H9 (cell line): ENCODE measurements at regions not wholly inside any gene's neighbourhood (a gene's known extent, or its start where the extent isn't known, plus 50 kb on each side); places are given as distances from the start of the nearest gene placed in this dataset.

Experiments used
- DNase-seq: peaks from one replicate; pipeline ENCODE4 v3.0.0-alpha.2; 2017
- H2AFZ ChIP-seq: one replicate; pipeline ENCODE4 v1.6.1; 2013; ENCODE audit warnings: mild to moderate bottlenecking, low read length, control low read depth, moderate library complexity
- H2AK5ac ChIP-seq: 2 replicates; pipeline ENCODE4 v1.6.1; 2013; ENCODE audit warnings: low read length, control low read depth, mixed read lengths; ENCODE audit not compliant: insufficient read length
- H2BK120ac ChIP-seq: one replicate; pipeline ENCODE4 v1.6.1; 2013; ENCODE audit warnings: low read depth, mild to moderate bottlenecking, low read length, control low read depth, inconsistent platforms; ENCODE audit not compliant: poor library complexity, severe bottlenecking
- H2BK12ac ChIP-seq: 2 replicates; pipeline ENCODE4 v1.6.1; 2013; ENCODE audit warnings: low read length, control low read depth, mixed read lengths, low read depth; ENCODE audit not compliant: insufficient read length
- H2BK15ac ChIP-seq: 2 replicates; pipeline ENCODE4 v1.6.1; 2013; ENCODE audit warnings: low read depth, low read length, control low read depth
- H2BK20ac ChIP-seq: one replicate; pipeline ENCODE4 v1.6.1; 2013; ENCODE audit warnings: low read depth, mild to moderate bottlenecking, low read length, control low read depth, inconsistent platforms; ENCODE audit not compliant: poor library complexity, severe bottlenecking
- H2BK5ac ChIP-seq: 2 replicates; pipeline ENCODE4 v1.6.1; 2013; ENCODE audit warnings: low read length, control low read depth, mixed read lengths; ENCODE audit not compliant: insufficient read length
- H3K14ac ChIP-seq: 2 replicates; pipeline ENCODE4 v1.6.1; 2013; ENCODE audit warnings: low read length, control low read depth; ENCODE audit not compliant: insufficient read depth
- H3K18ac ChIP-seq: 2 replicates; pipeline ENCODE4 v1.6.1; 2013; ENCODE audit warnings: low read depth, mild to moderate bottlenecking, mixed read lengths, low read length, control low read depth; ENCODE audit not compliant: insufficient read length
- H3K23ac ChIP-seq: 2 replicates; pipeline ENCODE4 v1.6.1; 2013; ENCODE audit warnings: low read length, control low read depth, mixed read lengths, low read depth; ENCODE audit not compliant: insufficient read length
- H3K23me2 ChIP-seq: 2 replicates; pipeline ENCODE4 v1.6.1; 2013; ENCODE audit warnings: low read depth, mild to moderate bottlenecking, mixed read lengths, low read length, control low read depth; ENCODE audit not compliant: insufficient read length, poor library complexity, severe bottlenecking
- H3K27ac ChIP-seq: 2 replicates; pipeline ENCODE4 v1.5.1; 2013; ENCODE audit warnings: low read length, control low read depth, mixed read lengths, low read depth; ENCODE audit not compliant: insufficient read length
- H3K27me3 ChIP-seq: 2 replicates; pipeline ENCODE4 v1.6.1; 2013; ENCODE audit warnings: low read length, control low read depth, inconsistent platforms; ENCODE audit not compliant: insufficient read depth
- H3K4ac ChIP-seq: 2 replicates; pipeline ENCODE4 v1.6.1; 2013; ENCODE audit warnings: low read depth, mild to moderate bottlenecking, control low read depth, inconsistent platforms, low read length, moderate library complexity
- H3K4me1 ChIP-seq: 2 replicates; pipeline ENCODE4 v1.6.1; 2013; ENCODE audit warnings: low read length, control low read depth, inconsistent platforms; ENCODE audit not compliant: insufficient read depth
- H3K4me2 ChIP-seq: 2 replicates; pipeline ENCODE4 v1.6.1; 2013; ENCODE audit warnings: low read length, control low read depth, mixed read lengths; ENCODE audit not compliant: insufficient read length, insufficient read depth
- H3K56ac ChIP-seq: 2 replicates; pipeline ENCODE4 v1.6.1; 2013; ENCODE audit warnings: low read depth, mild to moderate bottlenecking, mixed read lengths, low read length, control low read depth; ENCODE audit not compliant: insufficient read length
- H3K79me1 ChIP-seq: 2 replicates; pipeline ENCODE4 v1.6.1; 2013; ENCODE audit warnings: low read depth, mild to moderate bottlenecking, moderate library complexity, low read length, control low read depth, inconsistent platforms; ENCODE audit not compliant: insufficient read depth, poor library complexity, severe bottlenecking
- H3K79me2 ChIP-seq: 2 replicates; pipeline ENCODE4 v1.6.1; 2013; ENCODE audit warnings: low read length, control low read depth, inconsistent platforms; ENCODE audit not compliant: insufficient read depth
- H3K9ac ChIP-seq: 2 replicates; pipeline ENCODE4 v1.6.1; 2013; ENCODE audit warnings: low read length, control low read depth, mixed read lengths; ENCODE audit not compliant: insufficient read length; ENCODE audit errors: extremely low read depth
- H3K9me3 ChIP-seq: one replicate; pipeline ENCODE4 v1.6.1; 2013; ENCODE audit warnings: low read depth, low read length, inconsistent platforms; ENCODE audit not compliant: control insufficient read depth
- H3T11ph ChIP-seq: one replicate; pipeline ENCODE4 v1.6.1; 2013; ENCODE audit warnings: mild to moderate bottlenecking, low read length, control low read depth, inconsistent platforms
- H4K20me1 ChIP-seq: one replicate; pipeline ENCODE4 v1.6.1; 2013; ENCODE audit not compliant: control insufficient read depth, insufficient read length, insufficient read depth
- H4K5ac ChIP-seq: 2 replicates; pipeline ENCODE4 v1.6.1; 2013; ENCODE audit warnings: low read depth, mild to moderate bottlenecking, mixed read lengths, low read length, control low read depth; ENCODE audit not compliant: insufficient read length
- H4K8ac ChIP-seq: replicated peaks from 2 replicates; pipeline ENCODE4 v1.6.1; 2013; ENCODE audit warnings: low read length, control low read depth, mixed read lengths, low read depth; ENCODE audit not compliant: insufficient read length
- H4K91ac ChIP-seq: 2 replicates; pipeline ENCODE4 v1.6.1; 2013; ENCODE audit warnings: low read depth, mild to moderate bottlenecking, moderate library complexity, mixed read lengths, low read length, control low read depth; ENCODE audit not compliant: insufficient read length
- H3K27ac Mint-ChIP-seq, 3 experiments: 2 replicates in 2 of 3; 3 replicates in 1 of 3; pipeline ENCODE4 v1.8.0; 2020 to 2021; ENCODE audit warnings: mixed read lengths in 3 of 3, mild to moderate bottlenecking in 1 of 3, moderate library complexity in 1 of 3
- H3K27me3 Mint-ChIP-seq: 2 replicates; pipeline ENCODE4 v1.8.0; 2021; ENCODE audit warnings: low read depth, mild to moderate bottlenecking, moderate library complexity, mixed read lengths
- H3K36me3 Mint-ChIP-seq, 3 experiments: 2 replicates in 2 of 3; 3 replicates in 1 of 3; pipeline ENCODE4 v1.8.0; 2020 to 2021; ENCODE audit warnings: low read depth in 3 of 3, mixed read lengths in 3 of 3; ENCODE audit not compliant: insufficient read depth in 1 of 3
- H3K4me1 Mint-ChIP-seq, 2 experiments: 2 replicates each; pipeline ENCODE4 v1.8.0; 2020; ENCODE audit warnings: mixed read lengths in 2 of 2
- H3K4me3 Mint-ChIP-seq, 2 experiments: 2 replicates in 1 of 2; 3 replicates in 1 of 2; pipeline ENCODE4 v1.8.0; 2020 to 2021; ENCODE audit warnings: mild to moderate bottlenecking in 2 of 2, mixed read lengths in 2 of 2, moderate library complexity in 1 of 2
- H3K9me3 Mint-ChIP-seq, 2 experiments: 2 replicates in 1 of 2; 3 replicates in 1 of 2; pipeline ENCODE4 v1.8.0; 2020; ENCODE audit warnings: mild to moderate bottlenecking in 2 of 2, mixed read lengths in 2 of 2, moderate library complexity in 1 of 2
- CTCF ChIP-seq: fragments of 200-600 bp; sonication (generic); conservative IDR thresholded peaks from 3 replicates; pipeline ENCODE4 v1.8.0; 2021; ENCODE audit warnings: antibody characterized with exemption, mild to moderate bottlenecking
- WGBS: extraction: QIAGEN DNeasy Blood & Tissue Kit; methylation state at CpG from one replicate; pipeline ENCODE4 v1.1.7; 2013; ENCODE audit warnings: missing lambda C conversion rate, low lambda C conversion rate, mixed read lengths; ENCODE audit not compliant: insufficient read length; ENCODE audit errors: extremely low coverage; 5-methylcytosine and 5-hydroxymethylcytosine counted together

- Histone ChIP-seq H3K27me3 (no peaks in the 10 kb centered on the region), H4K8ac (no peak overlapping the region), H3K4ac (no peak overlapping the region), H2BK5ac (no peak overlapping the region), H3T11ph (no peak overlapping the region), H4K20me1 (no peaks in the 10 kb centered on the region), H2AFZ (no peak overlapping the region), H3K79me2 (no peaks in the 10 kb centered on the region), H2BK12ac (no peak overlapping the region), H3K4me1 (0 out of 2 replicates have a peak, but pooled peaks cover 3% of the 10 kb centered on the region), H3K9me3 (no peaks in the 10 kb centered on the region), H3K9ac (no peak overlapping the region), H3K27ac (no peak overlapping the region), H2BK120ac (no peak overlapping the region), H3K18ac (no peak overlapping the region), H3K23me2 (no peaks in the 10 kb centered on the region), H2BK15ac (no peak overlapping the region), H4K5ac (no peak overlapping the region), H3K23ac (no peak overlapping the region), H3K14ac (no peak overlapping the region), H3K56ac (no peak overlapping the region), H2AK5ac (no peak overlapping the region), H2BK20ac (no peak overlapping the region), H3K4me2 (no peak overlapping the region), H3K79me1 (no peaks in the 10 kb centered on the region), H4K91ac (no peak overlapping the region)
- no peak for DNase-seq
- Mint-ChIP-seq H3K4me1 (peaks cover 6% of the 10 kb centered on the region in 2 experiments), H3K9me3 (no peaks in the 10 kb centered on the region; a peak in 1 of 5 replicates), H3K36me3 (no peaks in the 10 kb centered on the region), H3K4me3 (no peak overlapping the region), H3K27ac (no peak overlapping the region), H3K27me3 (no peaks in the 10 kb centered on the region)
- no CpG with 5 or more reads among the region's 3 CpGs for WGBS
- TF ChIP-seq CTCF = no peak
Observed at GRCh38 chr5:145661737-145662485, 173.2 kb downstream of the PRELID2 start.
